SK-N-SH (cell line): ENCODE measurements at regions not wholly inside any gene's neighbourhood (a gene's known extent, or its start where the extent isn't known, plus 50 kb on each side); places are given as distances from the start of the nearest gene placed in this dataset.

Experiments used
- CTCF ChIA-PET: fragments of 300-600, 350-600 bp; formaldehyde crosslinking; extraction: SDS; loops from one replicate; lab custom pipeline; 2021; lab: Yijun Ruan, JAX
- POLR2A ChIA-PET: fragments of 350-600 bp; sonication (Branson Sonifier 250); formaldehyde crosslinking; extraction: SDS; loops from one replicate; lab custom pipeline; 2020; ENCODE audit warnings: antibody characterized with exemption, inconsistent platforms; lab: Yijun Ruan, JAX
- DNase-seq: peaks from one replicate; pipeline ENCODE4 v3.0.0; 2012
- H2AFZ ChIP-seq: fragments of 200-600 bp; sonication (generic); 2 replicates; pipeline ENCODE4 v1.8.1; 2016; ENCODE audit warnings: antibody characterized with exemption, mild to moderate bottlenecking, low read depth
- H3F3A ChIP-seq: fragments of 200-600 bp; sonication (generic); replicated peaks from 2 replicates; pipeline ENCODE3; 2016; ENCODE audit warnings: antibody characterized with exemption, mild to moderate bottlenecking; ENCODE audit not compliant: insufficient read depth
- H3K27ac ChIP-seq, 2 experiments: fragments of 200-500 bp in 1 of 2; fragments of 200-600 bp in 1 of 2; sonication (Bioruptor generic) in 1 of 2; sonication (generic), shearing (Covaris generic) in 1 of 2; 2 replicates each; pipeline versions ENCODE4 v1.5.1 to v1.6.1; 2014 to 2016; ENCODE audit warnings: low read depth in 2 of 2, inconsistent platforms in 1 of 2, low read length in 1 of 2, mild to moderate bottlenecking in 1 of 2, mixed read lengths in 1 of 2
- H3K27me3 ChIP-seq: fragments of 200-600 bp; sonication (generic), shearing (Covaris generic); 2 replicates; pipeline ENCODE4 v1.6.1; 2016; ENCODE audit warnings: mixed run types; ENCODE audit not compliant: insufficient read depth
- H3K36me3 ChIP-seq, 2 experiments: fragments of 200-500 bp in 1 of 2; fragments of 200-600 bp in 1 of 2; sonication (Bioruptor generic) in 1 of 2; sonication (generic) in 1 of 2; replicated peaks in 1 of 2; 2 replicates each; pipeline versions ENCODE3 to v1.5.1; 2014 to 2016; ENCODE audit warnings: low read length in 1 of 2, mild to moderate bottlenecking in 1 of 2; ENCODE audit not compliant: insufficient read depth in 2 of 2, control insufficient read depth in 1 of 2
- H3K4me1 ChIP-seq, 2 experiments: fragments of 200-500 bp in 1 of 2; fragments of 200-600 bp in 1 of 2; sonication (Bioruptor generic) in 1 of 2; sonication (generic), shearing (Covaris generic) in 1 of 2; 2 replicates each; pipeline versions ENCODE4 v1.5.1 to v1.6.1; 2014 to 2016; ENCODE audit warnings: low read depth in 1 of 2, low read length in 1 of 2, mixed run types in 1 of 2; ENCODE audit not compliant: insufficient read depth in 2 of 2, control insufficient read depth in 1 of 2
- H3K4me2 ChIP-seq: fragments of 200-600 bp; sonication (generic), shearing (Covaris generic); 2 replicates; pipeline ENCODE4 v1.6.1; 2017; ENCODE audit warnings: mixed run types
- H3K4me3 ChIP-seq, 2 experiments: fragments of 200-500 bp in 1 of 2; fragments of 200-600 bp in 1 of 2; sonication (Bioruptor generic) in 1 of 2; sonication (generic), shearing (Covaris generic) in 1 of 2; 2 replicates each; pipeline versions ENCODE4 v1.5.1 to v1.8.1; 2014 to 2016; ENCODE audit warnings: low read depth in 2 of 2, inconsistent platforms in 1 of 2, low read length in 1 of 2, mild to moderate bottlenecking in 1 of 2, mixed read lengths in 1 of 2, moderate library complexity in 1 of 2
- H3K79me2 ChIP-seq: fragments of 200-600 bp; sonication (generic); 2 replicates; pipeline ENCODE4 v1.8.1; 2017; ENCODE audit warnings: mild to moderate bottlenecking; ENCODE audit not compliant: insufficient read depth
- H3K9ac ChIP-seq: fragments of 200-600 bp; sonication (generic); 2 replicates; pipeline ENCODE4 v1.6.1; 2017; ENCODE audit warnings: mixed run types
- H3K9me2 ChIP-seq: fragments of 200-600 bp; sonication (generic); 2 replicates; pipeline ENCODE4 v1.6.1; 2017; ENCODE audit warnings: mixed run types
- H3K9me3 ChIP-seq: fragments of 200-600 bp; sonication (generic); 2 replicates; pipeline ENCODE4 v1.6.1; 2017; ENCODE audit warnings: mixed run types, mild to moderate bottlenecking, moderate library complexity
- H4K20me1 ChIP-seq: fragments of 200-600 bp; sonication (generic); 2 replicates; pipeline ENCODE4 v1.6.1; 2017; ENCODE audit warnings: mild to moderate bottlenecking, mixed run types; ENCODE audit not compliant: insufficient read depth
- FOXJ3 ChIP-seq: sonication (generic); formaldehyde crosslinking; IDR thresholded peaks from 2 replicates; pipeline ENCODE4 v1.5.1; 2020; ENCODE audit warnings: mild to moderate bottlenecking, missing genetic modification reagents
- FOXM1 ChIP-seq: IDR thresholded peaks from 2 replicates; pipeline ENCODE4 v1.4.0; 2012; ENCODE audit warnings: low read depth, mild to moderate bottlenecking
- GABPA ChIP-seq: IDR thresholded peaks from 2 replicates; pipeline ENCODE4 v1.4.0; 2012; ENCODE audit warnings: low read depth, mild to moderate bottlenecking
- GATA2 ChIP-seq: sonication (generic); formaldehyde crosslinking; IDR thresholded peaks from 2 replicates; pipeline ENCODE4 v1.5.0; 2020; ENCODE audit warnings: mild to moderate bottlenecking, missing genetic modification reagents
- MEF2A ChIP-seq: IDR thresholded peaks from 2 replicates; pipeline ENCODE4 v1.4.0; 2012; ENCODE audit warnings: low read depth, borderline replicate concordance
- MXI1 ChIP-seq: IDR thresholded peaks from 2 replicates; pipeline ENCODE4 v1.6.1; 2012; ENCODE audit warnings: mild to moderate bottlenecking, low read depth, low read length, improper control_type of control experiment
- RCOR1 ChIP-seq: fragments of 150-350 bp; IDR thresholded peaks from 2 replicates; pipeline ENCODE4 v1.6.1; 2017; ENCODE audit warnings: antibody characterized with exemption, low read length
- RFX5 ChIP-seq: IDR thresholded peaks from 2 replicates; pipeline ENCODE4 v1.6.1; 2012; ENCODE audit warnings: mild to moderate bottlenecking, improper control_type of control experiment, low read length
- RXRA ChIP-seq: IDR thresholded peaks from 2 replicates; pipeline ENCODE4 v1.4.0; 2012; ENCODE audit warnings: low read depth, mild to moderate bottlenecking, borderline replicate concordance
- SIN3A ChIP-seq: IDR thresholded peaks from 2 replicates; pipeline ENCODE4 v1.6.1; 2012; ENCODE audit warnings: low read depth, mild to moderate bottlenecking, low read length, moderate library complexity, borderline replicate concordance
- TCF12 ChIP-seq: IDR thresholded peaks from 2 replicates; pipeline ENCODE4 v1.4.0; 2012
- TEAD4 ChIP-seq: IDR thresholded peaks from 2 replicates; pipeline ENCODE4 v1.4.0; 2012; ENCODE audit warnings: mild to moderate bottlenecking, borderline replicate concordance; ENCODE audit not compliant: insufficient read depth
- YY1 ChIP-seq: IDR thresholded peaks from 2 replicates; pipeline ENCODE4 v1.4.0; 2012; ENCODE audit warnings: low read depth, mild to moderate bottlenecking
- WGBS: methylation state at CpG from one replicate; pipeline ENCODE4 v1.1.6; 2017; ENCODE audit warnings: low lambda C conversion rate; 5-methylcytosine and 5-hydroxymethylcytosine counted together
- TF ChIP-seq, protein P1 (sequence below): IDR thresholded peaks from 2 replicates; pipeline ENCODE4 v1.4.0; 2012; ENCODE audit warnings: low read depth, borderline replicate concordance
- TF ChIP-seq, protein P2 (sequence below): fragments of 150-350 bp; IDR thresholded peaks from 2 replicates; pipeline ENCODE4 v1.6.1; 2017; ENCODE audit warnings: antibody characterized with exemption, low read length, low read depth, borderline replicate concordance
- TF ChIP-seq, protein P3 (sequence below): IDR thresholded peaks from 2 replicates; pipeline ENCODE4 v1.4.0; 2012; ENCODE audit warnings: low read depth, borderline replicate concordance
- TF ChIP-seq, protein P4 (sequence below): IDR thresholded peaks from 2 replicates; pipeline ENCODE4 v1.4.0; 2012; ENCODE audit warnings: low read depth

DNA sequence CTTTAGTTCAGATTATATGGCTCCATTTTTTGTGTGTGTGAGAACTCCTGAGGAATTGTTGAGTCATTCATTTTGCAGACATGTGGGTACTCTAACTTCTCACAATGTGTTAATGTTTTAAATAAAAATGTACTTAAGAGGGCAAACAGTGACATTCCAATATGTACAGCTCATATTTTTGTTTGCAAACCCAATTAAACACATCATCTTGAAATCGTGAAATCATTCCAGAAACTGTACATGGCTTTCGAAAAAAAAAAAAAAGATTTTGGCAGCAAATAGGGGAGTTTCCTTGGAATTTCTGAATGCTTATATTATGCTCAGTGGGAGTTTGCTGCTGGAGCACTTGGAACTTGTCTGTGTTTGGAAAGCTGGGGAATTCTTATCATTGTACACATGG, 85.0 kb downstream of the HPGD start:
- Histone ChIP-seq H3K9ac (no peak overlapping the region), H3K4me3 (no peak overlapping the region), H3K9me2 (no peaks in the 10 kb centered on the region), H2AFZ (no peak overlapping the region), H3K9me3 (no peaks in the 10 kb centered on the region), H3K79me2 (no peaks in the 10 kb centered on the region), H3K4me2 (no peak overlapping the region), H3K4me1 (no peaks in the 10 kb centered on the region), H3K27me3 (no peaks in the 10 kb centered on the region), H3K27ac (no peak overlapping the region), H3K36me3 (no peaks in the 10 kb centered on the region), H4K20me1 (no peaks in the 10 kb centered on the region), H3F3A (no peaks in the 10 kb centered on the region)
- POLR2A ChIA-PET, result no interaction called here
- TF ChIP-seq TCF12 (no peak), GABPA (no peak), FOXJ3 (CRISPR knock-in tag) (no peak), GATA2 (CRISPR knock-in tag) (no peak), TEAD4 (no peak), MXI1 (no peak), SIN3A (no peak), RCOR1 (no peak), FOXM1 (no peak), YY1 (no peak), MEF2A (no peak), RXRA (no peak)
- TF ChIP-seq, protein P1, sequence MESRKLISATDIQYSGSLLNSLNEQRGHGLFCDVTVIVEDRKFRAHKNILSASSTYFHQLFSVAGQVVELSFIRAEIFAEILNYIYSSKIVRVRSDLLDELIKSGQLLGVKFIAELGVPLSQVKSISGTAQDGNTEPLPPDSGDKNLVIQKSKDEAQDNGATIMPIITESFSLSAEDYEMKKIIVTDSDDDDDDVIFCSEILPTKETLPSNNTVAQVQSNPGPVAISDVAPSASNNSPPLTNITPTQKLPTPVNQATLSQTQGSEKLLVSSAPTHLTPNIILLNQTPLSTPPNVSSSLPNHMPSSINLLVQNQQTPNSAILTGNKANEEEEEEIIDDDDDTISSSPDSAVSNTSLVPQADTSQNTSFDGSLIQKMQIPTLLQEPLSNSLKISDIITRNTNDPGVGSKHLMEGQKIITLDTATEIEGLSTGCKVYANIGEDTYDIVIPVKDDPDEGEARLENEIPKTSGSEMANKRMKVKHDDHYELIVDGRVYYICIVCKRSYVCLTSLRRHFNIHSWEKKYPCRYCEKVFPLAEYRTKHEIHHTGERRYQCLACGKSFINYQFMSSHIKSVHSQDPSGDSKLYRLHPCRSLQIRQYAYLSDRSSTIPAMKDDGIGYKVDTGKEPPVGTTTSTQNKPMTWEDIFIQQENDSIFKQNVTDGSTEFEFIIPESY, result no peak
- TF ChIP-seq, protein P2, sequence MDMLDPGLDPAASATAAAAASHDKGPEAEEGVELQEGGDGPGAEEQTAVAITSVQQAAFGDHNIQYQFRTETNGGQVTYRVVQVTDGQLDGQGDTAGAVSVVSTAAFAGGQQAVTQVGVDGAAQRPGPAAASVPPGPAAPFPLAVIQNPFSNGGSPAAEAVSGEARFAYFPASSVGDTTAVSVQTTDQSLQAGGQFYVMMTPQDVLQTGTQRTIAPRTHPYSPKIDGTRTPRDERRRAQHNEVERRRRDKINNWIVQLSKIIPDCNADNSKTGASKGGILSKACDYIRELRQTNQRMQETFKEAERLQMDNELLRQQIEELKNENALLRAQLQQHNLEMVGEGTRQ, result no peak
- TF ChIP-seq, protein P3, sequence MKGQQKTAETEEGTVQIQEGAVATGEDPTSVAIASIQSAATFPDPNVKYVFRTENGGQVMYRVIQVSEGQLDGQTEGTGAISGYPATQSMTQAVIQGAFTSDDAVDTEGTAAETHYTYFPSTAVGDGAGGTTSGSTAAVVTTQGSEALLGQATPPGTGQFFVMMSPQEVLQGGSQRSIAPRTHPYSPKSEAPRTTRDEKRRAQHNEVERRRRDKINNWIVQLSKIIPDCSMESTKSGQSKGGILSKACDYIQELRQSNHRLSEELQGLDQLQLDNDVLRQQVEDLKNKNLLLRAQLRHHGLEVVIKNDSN, result no peak
- TF ChIP-seq, protein P4, sequence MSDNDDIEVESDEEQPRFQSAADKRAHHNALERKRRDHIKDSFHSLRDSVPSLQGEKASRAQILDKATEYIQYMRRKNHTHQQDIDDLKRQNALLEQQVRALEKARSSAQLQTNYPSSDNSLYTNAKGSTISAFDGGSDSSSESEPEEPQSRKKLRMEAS, result no peak
- DNase-seq, result no peak
- CTCF ChIA-PET, result interaction anchor here (0.6 kb wide), 1 partner anchor 54 kb away, joined by 5 read pairs; no protein-coding TSS in a partner anchor
- WGBS, result 10% methylated on average over 2 of the region's 2 CpGs

DNA sequence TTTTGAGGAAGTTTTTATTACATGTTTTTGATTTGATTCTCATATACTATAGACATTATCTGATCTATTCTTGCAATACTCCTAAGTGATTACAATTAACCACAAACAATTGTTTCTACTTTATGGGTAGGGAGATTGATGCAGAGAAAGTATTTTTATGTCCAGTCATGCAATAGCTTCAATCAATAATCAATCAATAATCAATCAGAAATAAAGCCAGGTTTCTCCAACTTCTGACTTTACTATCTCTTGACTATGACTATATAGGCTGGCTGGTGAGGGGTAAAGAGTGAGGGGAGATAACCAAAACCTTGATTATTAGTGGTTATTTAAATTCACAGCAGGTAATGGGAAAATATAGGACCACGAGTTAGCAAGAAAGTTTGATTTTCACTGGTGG, 85.9 kb downstream of the HPGD start:
- Histone ChIP-seq H3K4me2 (no peak overlapping the region), H3K9me3 (no peaks in the 10 kb centered on the region), H3K27me3 (no peaks in the 10 kb centered on the region), H3K4me3 (no peak overlapping the region), H4K20me1 (no peaks in the 10 kb centered on the region), H3K36me3 (no peaks in the 10 kb centered on the region), H3K9ac (no peak overlapping the region), H2AFZ (no peak overlapping the region), H3K9me2 (no peaks in the 10 kb centered on the region), H3K4me1 (no peaks in the 10 kb centered on the region), H3K79me2 (no peaks in the 10 kb centered on the region), H3F3A (no peaks in the 10 kb centered on the region), H3K27ac (no peak overlapping the region)
- DNase-seq, result no peak
- WGBS, result 17% methylated on average over 1 of the region's 1 CpG
- ChIA-PET POLR2A (no interaction called here), CTCF (no interaction called here)
- TF ChIP-seq RFX5 (no peak), YY1 (no peak), TCF12 (no peak)
- TF ChIP-seq, protein P2, result no peak
- TF ChIP-seq, protein P1, result no peak
